GM18868 (cell line): ENCODE measurements at regions not wholly inside any gene's neighbourhood (a gene's known extent, or its start where the extent isn't known, plus 50 kb on each side); places are given as distances from the start of the nearest gene placed in this dataset.
"Not testable (repeated sequence)": the region's sequence is repeated elsewhere in the genome, so short reads cannot be mapped to it uniquely, and the experiment has no call there.

Experiments
- ATAC-seq: cut with Tn5 transposase; IDR thresholded peaks from one replicate; pipeline ENCODE4 v1.9.1; 2021; ENCODE audit warnings: mild to moderate bottlenecking, moderate library complexity; ENCODE audit not compliant: unreplicated experiment

DNA sequence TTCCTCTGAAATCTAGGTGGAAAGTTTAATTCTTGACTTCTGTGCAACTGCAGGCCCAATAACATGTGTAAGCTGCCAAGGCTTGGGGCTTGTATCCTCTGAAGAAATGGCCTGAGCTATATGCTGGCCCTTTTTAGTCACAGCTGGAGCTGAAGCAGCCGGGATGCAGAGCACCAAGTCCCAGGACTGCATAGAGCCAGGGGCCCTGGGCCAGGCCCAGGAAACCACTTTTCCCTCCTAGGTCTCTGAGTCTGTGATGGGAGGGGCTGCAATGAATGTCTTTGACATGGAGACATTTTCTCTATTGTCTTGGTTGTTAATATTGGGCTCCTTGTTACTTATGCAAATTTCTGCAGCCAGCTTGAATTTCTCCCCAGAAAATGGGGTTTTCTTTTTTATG is 588.5 kb downstream of the CENPC start:
- ATAC-seq = no peak

DNA sequence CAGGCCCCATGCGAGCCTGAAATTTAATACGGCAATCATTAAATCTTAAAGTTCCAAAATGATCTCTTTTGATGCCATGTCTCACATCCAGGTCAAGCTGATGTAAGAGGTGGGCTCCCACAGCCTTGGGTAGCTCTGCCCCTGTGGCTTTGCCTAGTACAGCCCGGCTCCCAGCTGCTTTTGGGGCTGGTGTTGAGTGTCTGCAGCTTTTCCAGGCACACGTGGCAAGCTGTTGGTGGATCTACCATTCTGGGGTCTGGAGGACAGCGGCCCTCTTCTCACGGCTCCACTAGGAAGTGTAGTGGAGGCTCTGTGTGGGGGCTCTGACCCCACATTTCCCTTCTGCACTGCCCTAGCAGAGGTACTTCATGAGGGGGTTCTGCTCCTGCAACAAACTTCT is 588.9 kb downstream of the CENPC start:
- ATAC-seq = no peak

DNA sequence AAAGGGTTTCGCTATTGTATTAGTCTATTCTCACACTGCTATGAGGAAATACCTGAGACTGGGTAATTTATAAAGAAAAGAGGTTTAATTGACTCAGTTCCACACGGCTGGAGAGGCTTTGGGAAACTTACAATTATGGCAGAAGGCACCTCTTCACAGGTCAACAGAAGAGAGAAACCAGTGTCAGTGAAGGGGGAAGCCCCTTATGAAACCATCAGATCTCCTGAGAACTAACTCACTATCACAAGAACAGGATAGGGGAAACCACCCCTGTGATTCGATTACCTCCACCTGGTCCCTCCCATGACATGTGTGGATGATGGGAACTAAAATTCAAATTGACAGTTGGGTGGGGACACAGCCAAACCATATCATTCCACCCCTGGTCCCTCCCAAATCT is 589.5 kb downstream of the CENPC start:
- ATAC-seq = no peak

DNA sequence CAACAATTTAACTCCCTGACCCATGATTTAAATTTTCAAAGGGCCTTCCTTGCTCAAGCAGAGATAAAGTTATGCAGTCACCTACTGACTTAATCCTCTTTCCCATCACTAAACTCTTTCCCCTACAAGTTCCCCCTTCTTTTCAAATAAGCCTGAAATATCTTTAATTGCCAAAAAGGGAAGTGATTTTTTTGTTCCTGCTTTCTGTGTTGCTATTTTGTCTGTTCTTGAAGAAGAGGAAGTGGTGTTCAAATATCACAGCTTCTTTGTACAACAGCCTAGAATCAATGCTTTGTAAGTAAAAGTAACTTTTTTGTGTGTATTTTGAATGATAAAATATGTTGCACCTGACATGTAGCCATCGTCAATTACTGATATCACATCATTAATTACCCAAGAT is 595.9 kb downstream of the CENPC start:
- ATAC-seq = no peak

DNA sequence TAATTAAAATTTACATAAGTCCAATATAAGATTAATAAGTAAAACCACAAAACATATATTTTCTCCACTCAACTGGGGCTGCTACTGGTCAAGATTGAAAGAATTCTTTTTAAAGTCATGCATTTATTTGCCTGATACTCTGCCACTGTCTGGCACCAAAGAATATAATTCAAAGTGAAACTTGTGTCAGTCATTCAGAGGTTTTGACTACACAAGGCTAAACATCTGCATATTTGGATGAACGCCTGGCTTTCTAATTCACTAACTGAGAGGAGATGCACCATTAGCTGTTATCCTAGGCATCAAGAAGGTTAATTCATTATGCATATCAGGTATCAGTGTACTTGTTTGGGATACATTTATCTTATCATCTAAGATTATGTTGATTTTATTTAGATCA is 598.5 kb downstream of the CENPC start:
- no peak for ATAC-seq

DNA sequence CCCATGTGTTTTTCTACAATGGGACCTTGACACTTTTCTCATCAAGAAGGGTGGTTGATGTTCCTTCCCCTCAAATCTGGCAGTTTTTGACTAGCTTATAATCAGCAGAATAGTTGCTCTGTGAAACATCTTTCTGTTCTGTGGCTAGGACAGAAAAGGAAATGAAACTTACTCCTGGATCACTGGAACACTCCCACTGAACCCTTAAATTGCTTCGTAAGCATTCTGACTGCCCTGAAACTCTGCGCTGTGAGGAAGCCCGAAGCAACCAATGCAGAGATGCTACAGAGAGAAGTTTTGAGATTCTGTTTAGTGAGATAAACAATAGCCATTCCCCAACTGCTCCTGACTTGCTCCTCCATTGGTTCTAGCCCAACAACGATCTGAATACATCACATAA is 602.2 kb downstream of the CENPC start:
- ATAC-seq = no peak

DNA sequence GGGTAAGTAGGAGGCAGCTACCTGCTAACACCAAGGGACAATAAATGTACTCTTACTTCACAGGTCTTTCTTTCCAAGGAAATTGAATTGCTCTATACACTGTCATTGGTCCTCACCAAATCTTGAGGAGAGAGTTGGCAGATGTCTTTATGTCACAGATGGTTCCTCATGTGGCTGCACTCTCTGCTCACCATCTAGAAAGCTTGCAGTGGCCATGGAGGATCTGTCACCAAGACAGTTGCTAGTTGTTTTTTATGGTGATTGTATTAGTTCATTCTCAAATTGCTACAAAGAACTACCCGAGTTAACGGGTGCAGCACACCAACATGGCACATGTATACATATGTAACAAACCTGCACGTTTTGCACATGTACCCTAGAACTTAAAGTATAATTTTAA is 613.3 kb downstream of the CENPC start:
- not testable (repeated sequence) for ATAC-seq

DNA sequence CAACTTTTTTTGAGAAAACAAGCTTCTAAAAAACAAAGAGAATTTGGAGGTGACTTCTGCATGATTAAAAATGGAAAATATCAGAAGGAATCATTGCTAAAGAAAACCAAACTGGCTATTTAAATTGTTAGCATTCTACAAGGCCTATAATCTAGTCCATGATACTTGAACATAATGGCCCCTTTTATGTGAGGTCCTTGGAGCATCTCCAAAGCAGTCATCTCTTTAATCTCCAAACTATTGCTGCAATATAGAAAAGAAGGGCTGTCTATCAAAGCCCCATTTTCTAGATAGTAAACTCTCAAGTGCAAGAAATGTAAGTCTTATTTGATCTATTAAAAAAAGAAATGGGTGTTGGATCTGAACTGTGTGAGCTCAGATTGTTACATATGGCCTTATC is 615.1 kb downstream of the CENPC start:
- ATAC-seq = no peak

DNA sequence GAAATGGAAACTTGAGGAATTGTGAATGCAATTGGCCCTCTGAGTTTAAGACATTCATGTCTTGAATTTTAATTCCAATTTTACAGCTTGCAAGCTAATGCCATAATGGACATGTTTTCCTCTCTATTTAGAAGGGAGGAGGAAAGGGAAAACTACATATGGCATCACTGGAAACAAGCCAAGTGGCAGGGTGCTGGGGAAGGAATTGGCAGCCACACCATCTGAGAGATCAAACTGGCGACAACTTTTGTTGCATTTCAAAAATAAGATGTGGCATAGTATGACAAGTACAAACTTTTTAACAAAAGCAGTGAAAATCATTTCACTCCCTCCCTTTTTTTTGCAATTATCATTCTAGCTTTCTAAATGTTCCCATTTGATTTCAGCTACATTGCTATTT is 615.6 kb downstream of the CENPC start:
- ATAC-seq = no peak

DNA sequence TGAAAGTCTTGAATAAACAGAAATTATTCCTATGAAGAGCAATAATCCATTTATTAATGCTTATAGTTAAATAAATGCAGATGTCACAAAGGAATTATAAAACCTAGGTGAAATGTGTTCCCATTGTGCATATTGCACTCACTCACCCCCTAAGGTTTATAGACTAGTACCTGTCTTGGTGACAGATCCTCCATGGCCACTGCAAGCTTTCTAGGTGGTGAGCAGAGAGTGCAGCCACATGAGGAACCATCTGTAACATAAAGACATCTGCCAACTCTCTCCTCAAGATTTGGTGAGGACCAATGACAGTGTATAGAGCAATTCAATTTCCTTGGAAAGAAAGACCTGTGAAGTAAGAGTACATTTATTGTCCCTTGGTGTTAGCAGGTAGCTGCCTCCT is 616.4 kb downstream of the CENPC start:
- not testable (repeated sequence) for ATAC-seq

DNA sequence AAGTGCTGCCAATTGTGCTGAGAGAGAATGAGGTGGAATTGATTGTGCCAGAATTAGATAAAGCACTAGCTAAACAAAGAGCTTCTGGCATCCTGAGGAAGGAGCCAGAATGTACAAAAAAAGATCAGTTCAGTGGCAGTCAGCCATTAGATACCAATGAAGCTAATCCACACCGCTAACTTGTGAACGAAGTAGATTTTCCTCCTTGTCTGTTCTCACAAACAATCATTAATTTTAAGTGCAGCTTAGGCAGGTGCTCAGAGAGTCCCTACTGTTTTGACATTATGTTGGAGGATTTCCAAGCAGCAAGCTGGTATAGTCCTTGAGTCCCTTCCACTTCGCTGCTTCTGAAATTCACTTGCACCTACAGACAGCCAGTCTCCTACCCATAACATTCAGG is 617.4 kb downstream of the CENPC start:
- ATAC-seq = no peak

DNA sequence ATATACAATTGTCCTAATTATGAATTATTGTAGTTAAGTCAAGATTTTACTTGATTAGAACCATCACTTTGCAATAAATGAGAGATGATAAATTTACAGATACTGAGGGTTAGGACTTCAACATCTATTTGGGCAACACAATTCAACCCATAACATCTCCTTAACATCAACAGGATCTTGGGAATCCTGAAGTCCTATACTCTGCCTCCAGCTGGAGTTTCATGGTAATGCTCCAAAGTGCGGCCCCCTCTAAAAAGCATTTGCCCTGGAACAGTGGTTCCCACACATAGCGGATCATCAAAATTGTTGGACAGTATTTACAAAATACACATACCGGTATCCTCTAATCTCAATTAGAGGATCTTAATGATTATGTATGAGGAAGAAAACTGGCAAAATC is 618.6 kb downstream of the CENPC start:
- ATAC-seq = no peak

DNA sequence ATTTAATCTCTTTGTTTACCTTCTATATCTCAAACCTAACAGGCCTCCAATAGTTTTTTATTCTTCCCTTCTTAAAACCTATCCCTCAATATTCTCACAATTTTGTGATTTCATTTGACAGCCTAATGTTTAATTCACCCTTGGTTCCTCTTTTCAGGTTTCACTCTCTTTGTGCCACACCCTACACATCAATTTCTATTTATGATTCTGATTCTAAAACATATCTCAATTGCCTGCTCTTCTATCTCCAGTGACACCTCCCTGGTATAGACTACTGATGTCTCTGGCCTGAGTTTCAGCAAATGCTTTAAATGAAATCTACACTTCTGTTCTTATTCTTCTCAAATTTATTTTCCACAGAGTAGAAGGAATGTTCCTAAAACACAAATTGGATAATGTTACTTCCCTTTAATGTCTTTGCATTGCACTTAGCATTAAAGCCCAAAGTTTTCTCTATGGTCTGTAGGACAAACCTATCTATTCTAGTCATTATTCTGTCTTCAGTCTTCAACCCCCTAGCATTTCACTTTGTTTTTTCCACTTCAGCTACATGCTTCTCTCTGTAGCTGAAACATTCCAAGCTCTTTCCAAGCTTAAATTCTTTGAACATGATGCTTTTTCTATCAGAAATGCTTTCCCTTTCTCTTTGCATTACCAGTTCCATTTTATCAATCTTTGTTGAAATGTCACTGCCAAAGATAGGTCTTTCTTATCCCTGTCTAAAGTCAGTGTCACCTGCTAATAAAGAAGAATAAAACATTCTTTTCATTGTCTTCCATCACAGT is 622.0 kb downstream of the CENPC start:
- no peak for ATAC-seq

DNA sequence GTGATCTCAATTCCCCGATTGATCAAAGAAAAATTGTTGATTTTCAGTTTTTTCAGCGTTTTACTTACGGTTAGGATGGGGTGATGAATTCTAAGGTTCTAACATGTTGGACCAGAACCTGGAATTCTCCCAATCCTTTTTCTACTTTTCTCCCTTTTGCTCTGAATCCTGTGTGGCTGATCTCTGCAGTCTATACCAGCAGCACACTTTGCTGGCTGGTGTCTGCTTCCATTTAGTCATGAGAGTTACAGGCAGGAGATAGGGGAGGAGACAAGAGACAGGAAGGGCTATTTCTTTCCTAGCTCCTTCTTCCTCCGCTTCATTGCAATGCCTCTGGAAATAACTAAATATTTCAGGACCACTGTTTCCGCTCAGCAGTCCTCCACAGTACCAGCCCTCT is 623.9 kb downstream of the CENPC start:
- ATAC-seq = no peak

DNA sequence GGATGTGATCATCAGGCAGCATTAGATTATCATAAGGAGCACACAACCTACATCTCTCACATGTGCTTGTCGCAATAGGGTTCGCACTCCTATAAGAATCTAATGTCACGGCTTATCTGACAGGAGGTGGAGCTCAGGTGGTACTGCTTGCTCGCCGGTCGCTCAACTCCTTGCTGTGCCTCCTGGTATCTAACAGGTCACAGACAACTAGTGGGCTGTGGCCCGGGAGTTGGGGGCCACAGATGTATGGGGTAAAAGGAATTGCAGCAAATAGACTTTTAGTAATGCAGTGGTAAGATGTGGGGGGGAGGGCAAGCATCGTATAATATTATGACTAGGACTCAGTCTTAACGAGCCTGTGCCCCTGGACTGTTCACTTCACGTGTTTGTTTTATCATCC is 624.8 kb downstream of the CENPC start:
- ATAC-seq = no peak

DNA sequence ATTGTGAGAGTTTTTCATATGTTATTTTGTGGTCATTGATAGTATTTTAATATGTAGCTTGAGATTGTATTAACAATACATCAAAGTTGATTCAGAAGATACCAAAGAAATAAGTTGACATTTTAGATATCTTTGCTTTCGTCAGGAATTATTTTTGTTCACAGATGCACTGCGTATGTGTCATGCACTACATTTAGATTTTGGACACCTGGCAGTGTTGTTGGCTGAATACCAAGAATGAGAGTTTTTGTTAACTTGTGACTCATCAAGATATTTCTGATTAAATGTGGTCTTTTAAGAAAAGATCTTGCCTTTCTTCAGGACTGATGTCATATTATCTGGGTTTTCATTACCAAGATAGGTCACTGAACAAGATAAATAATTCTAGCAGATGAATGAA is 633.4 kb downstream of the CENPC start:
- ATAC-seq = no peak

DNA sequence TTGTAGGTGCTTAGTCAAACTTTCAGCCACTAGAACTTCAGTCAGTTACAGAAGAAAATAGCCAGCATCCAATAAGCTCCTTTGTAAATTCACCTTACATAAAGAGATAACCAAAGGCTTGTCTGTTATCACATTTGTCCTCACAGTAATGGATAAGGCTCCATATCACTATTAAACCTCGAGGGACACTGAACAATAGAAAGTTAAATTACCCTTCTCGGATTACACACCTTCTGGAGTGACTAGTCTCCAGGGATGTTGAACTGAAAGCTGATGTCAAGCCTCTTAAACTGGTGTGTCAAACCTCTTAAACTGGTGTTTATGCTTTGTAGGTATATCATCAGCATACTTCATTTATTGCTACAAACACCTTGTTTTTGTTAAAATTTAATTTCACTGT is 639.0 kb downstream of the CENPC start:
- ATAC-seq = no peak

DNA sequence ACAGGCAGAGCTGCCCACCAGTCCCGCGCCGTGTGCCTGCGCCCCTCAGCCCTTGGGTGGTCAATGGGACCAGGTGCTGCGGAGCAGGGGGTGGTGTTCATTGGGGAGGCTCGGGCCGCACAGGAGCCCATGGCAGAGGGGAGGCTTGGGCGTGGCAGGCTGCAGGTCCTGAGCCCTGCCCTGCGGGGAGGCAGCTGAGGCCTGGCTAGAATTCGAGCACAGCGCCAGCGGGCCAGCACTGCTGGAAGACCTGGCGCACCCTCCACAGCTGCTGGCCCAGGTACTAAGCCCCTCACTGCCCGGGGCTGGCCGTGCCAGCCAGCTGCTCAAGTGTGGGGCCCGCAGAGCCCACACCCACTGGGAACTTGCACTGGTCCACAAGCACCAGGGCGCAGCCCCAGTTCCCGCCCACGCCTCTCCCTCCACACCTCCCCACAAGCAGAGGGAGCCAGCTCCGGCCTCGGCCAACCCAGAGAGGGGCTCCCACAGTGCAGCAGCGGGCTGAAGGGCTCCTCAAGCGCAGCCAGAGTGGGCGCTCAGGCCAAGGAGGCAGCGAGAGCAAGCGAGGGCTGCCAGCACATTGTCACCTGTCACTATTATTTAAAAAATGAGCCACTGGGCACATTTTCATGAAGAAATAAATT is 645.8 kb downstream of the CENPC start:
- ATAC-seq = no peak

DNA sequence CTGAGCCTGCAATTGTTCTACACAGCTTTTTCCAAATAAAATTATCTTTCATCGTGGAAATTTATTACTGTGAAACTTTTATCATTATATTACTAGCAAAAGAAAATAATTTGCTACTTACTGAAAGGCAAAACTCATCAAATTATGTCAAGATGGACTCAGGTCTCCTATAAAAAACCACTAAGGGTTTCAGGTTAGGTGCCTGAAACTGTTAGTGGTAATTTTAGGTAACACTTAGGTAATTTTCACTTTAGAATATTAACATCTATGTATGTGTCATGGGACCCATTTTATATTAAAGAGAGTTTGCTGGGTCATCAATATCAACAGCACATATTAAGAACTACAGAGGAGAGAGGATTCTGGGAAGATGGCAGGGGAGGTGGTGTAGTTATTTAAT is 651.5 kb downstream of the CENPC start:
- ATAC-seq = no peak

DNA sequence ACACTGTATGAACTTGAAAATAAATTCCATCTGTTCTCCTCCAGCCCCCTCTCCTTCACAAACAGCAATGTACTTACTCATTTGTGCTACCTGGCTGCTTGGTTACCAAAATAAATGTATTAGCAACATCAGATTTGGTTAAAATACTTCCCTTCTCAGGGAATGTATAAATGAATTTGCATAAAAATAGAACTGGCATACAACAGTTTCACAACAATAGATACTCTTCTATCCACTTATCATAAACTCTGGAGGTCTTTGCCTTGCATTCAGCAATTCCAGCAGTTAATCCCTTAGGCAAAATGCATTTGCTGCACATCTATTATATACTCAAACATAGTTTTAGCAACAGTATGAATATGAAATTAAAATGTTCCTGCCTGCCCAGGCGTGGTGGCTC is 658.2 kb downstream of the CENPC start:
- no peak for ATAC-seq

DNA sequence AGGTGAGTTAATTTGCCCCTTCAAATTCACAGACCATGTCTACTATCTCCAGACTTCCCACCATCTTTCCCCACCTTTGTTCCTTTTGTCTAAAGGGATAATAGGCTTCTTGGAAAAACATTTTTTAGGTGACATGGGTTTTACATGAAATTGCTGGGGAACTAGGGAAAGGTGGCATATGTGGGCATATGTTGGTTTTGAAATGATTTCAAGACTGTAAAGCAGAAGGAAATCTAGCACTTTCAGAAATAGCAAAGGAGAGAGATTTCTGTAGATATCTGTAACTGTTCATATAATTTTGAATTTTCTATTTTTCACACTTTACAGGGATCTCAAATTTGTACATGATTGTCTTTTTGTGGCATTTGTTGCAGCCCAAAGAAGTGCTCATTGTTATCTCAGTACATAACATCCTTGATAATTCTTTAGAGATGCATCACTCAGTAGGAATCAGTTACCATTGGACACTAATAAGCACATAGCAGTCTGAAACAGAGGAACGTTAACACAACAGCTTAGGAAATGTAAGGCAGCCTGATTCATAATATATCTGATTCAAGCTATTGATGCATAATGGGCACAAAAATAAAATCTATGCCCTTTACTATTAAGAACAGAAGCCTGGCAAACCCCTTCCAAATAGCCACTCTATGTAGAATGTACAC is 659.7 kb downstream of the CENPC start:
- ATAC-seq = no peak

DNA sequence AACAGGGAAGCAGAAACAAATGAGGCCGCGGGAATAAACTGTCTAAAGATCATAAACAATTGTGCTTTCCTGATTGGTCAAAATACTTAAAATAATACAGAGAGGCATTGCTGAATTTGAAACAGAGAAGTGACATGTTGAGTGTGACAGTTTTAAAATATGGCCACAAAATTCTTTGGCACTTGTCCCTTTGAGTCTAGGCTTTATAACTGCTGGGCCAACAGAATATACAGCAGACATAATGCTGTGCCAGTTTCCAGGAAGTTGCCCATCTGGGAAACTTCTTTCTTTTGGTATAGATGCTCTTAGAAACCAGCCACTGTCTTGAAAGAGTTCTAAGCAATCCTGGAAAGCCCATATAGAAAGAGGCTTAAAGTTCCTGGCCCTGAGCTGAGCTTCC is 668.4 kb downstream of the CENPC start:
- ATAC-seq = no peak
